A549 (cell line): ENCODE measurements at regions not wholly inside any gene's neighbourhood (a gene's known extent, or its start where the extent isn't known, plus 50 kb on each side); places are given as distances from the start of the nearest gene placed in this dataset.

Source experiments
- HDAC2 ChIP-seq: fragments of 200-600 bp; sonication (generic); IDR thresholded peaks from 2 replicates; pipeline ENCODE4 v1.6.1; 2016
- JUN ChIP-seq, 2 experiments: fragments of >200 bp; sonication (Bioruptor Twin); formaldehyde crosslinking; IDR thresholded peaks; 2 replicates in 1 of 2; 3 replicates in 1 of 2; pipeline ENCODE4 v1.6.1; 2016 to 2017
- JUNB ChIP-seq: fragments of >200 bp; sonication (Bioruptor Twin); formaldehyde crosslinking; IDR thresholded peaks from 2 replicates; pipeline ENCODE4 v1.6.1; 2016
- USF2 ChIP-seq: fragments of 450-650 bp; IDR thresholded peaks from 2 replicates; pipeline ENCODE4 v1.6.1; 2014; ENCODE audit warnings: antibody characterized with exemption
- TF ChIP-seq, protein P1 (sequence below): fragments of >200 bp; sonication (Bioruptor Twin); formaldehyde crosslinking; IDR thresholded peaks from 3 replicates; pipeline ENCODE4 v1.5.1; 2016

GRCh38 chr13:55977436-55977835 is 1163.3 kb upstream of the PRR20A start:
- TF ChIP-seq JUNB (no peak), JUN (IDR thresholded peaks at IDR 0.05) (no peak), HDAC2 (no peak), USF2 (no peak)
- TF ChIP-seq, protein P1, sequence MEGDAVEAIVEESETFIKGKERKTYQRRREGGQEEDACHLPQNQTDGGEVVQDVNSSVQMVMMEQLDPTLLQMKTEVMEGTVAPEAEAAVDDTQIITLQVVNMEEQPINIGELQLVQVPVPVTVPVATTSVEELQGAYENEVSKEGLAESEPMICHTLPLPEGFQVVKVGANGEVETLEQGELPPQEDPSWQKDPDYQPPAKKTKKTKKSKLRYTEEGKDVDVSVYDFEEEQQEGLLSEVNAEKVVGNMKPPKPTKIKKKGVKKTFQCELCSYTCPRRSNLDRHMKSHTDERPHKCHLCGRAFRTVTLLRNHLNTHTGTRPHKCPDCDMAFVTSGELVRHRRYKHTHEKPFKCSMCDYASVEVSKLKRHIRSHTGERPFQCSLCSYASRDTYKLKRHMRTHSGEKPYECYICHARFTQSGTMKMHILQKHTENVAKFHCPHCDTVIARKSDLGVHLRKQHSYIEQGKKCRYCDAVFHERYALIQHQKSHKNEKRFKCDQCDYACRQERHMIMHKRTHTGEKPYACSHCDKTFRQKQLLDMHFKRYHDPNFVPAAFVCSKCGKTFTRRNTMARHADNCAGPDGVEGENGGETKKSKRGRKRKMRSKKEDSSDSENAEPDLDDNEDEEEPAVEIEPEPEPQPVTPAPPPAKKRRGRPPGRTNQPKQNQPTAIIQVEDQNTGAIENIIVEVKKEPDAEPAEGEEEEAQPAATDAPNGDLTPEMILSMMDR = no peak
